Fibroblast of peridontal ligament (primary cell): ENCODE measurements at regions not wholly inside any gene's neighbourhood (a gene's known extent, or its start where the extent isn't known, plus 50 kb on each side); places are given as distances from the start of the nearest gene placed in this dataset.
"Not testable (repeated sequence)": the region's sequence is repeated elsewhere in the genome, so short reads cannot be mapped to it uniquely, and the experiment has no call there.

Experiments
- DNase-seq: peaks from one replicate; pipeline ENCODE4 v3.0.0-alpha.2; 2010; ENCODE audit errors: extremely low read depth

GRCh38 chr19:27972291-27973040 lies 1240.5 kb downstream of the UQCRFS1 start:
- no peak for DNase-seq

GRCh38 chr19:27971869-27972268 lies 1241.1 kb downstream of the UQCRFS1 start:
- no peak for DNase-seq

- no peak for DNase-seq
Observed at GRCh38 chr19:27971071-27971470, 1241.9 kb downstream of the UQCRFS1 start.

DNA sequence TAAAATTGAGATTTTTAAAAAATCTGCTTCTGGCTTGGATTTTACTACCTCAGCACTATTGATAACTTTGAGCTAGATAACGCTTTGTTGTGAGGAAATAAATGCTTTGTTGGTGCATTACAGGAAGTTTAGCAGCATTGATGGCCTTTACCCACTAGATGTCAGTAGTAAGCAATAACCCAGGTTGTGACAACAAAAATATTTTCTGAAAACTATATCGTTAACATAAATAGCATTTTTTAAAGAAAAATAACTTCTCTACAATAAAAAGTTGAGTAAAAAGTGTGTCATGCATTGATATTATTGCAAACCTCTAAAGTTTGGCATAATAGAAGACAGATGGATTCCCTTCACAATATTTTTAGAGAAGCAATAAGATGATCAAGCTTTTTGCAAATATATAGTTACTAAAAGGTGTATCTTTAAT lies 1246.5 kb downstream of the UQCRFS1 start:
- DNase-seq, result peak; percentile 19

DNA sequence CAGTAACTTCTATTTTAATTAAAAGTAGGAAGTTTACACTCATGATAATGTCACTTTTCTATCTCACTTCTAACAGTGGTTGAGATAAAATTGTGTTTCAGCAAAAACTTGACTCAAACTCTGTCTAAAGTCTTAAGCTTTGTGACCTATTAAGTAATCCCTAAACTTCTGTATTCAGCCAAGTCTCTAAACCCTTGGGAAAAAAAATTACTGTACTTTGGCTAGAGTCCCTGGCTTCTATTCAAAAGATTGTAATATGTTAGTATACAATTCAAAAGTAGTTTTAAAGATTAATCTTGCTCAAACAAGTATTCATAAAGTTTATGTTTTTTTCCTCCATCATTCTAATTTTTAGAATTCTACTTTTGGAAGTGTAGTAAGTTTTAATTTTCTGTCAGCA lies 1248.8 kb downstream of the UQCRFS1 start:
- DNase-seq, result no peak

DNA sequence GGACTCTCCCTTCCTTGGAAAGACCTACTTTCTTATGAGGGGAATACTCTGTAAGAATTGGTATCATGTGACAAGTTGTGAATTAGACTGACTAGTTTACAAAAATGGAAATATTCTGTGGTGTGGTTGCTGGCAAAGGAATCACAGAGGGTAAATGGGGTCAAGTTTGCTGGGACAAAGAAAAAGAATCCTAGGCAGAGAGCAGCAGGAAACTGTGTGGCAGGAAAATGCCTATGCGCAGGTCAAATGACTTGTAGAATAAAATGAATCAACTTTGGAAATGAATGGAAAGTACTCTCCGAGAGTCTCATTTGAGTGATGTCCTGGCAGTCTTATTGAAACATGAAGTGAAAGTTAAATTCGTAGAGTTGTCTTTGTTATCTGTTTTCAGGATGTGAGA lies 1250.7 kb downstream of the UQCRFS1 start:
- no peak for DNase-seq

DNA sequence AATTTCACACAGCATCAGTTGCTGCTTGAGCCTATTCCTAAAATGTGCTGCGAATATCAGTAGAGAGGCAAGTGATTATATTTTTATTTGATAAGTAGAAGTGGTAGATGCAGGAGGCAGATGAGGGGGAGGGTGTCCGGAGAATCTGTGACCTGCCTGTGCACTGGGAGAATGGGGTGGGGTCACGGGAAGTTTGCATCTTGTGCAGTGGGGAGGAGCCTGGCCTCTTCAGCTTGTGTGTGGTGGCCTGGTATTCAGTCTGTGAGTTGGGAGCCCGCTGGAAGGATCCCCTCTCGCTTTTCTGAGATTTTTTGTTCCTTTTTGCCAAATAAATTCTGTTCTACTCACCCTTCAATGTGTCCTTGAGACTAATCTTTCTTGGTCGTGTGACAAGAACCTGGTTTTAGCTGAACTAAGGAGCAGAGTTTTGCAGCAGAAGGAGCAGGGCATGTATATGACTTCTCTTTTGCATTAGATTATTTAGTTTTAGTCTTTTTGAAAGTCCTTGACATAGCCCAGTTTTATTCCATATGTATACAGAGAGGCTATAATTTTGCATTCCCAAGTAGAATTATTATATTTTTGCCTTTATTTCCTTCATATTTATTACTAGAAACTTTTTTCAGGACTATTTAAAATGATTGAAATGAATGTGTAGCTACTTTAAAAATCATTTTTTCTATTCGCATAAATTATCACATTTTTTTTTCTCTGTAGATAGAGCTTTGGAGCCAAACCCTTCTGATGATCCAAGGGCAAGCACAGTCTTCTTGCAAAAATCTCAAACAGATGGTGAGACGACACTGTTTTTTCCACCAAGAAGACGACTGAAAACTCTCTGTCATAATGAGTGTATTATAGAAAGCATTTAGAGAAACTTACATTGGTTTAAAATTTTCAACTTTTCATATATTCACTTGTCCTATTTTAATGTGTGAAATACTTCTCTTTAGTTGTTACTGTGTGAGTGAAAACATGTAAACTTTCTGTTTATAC lies 1257.2 kb downstream of the UQCRFS1 start:
- DNase-seq, result no peak

DNA sequence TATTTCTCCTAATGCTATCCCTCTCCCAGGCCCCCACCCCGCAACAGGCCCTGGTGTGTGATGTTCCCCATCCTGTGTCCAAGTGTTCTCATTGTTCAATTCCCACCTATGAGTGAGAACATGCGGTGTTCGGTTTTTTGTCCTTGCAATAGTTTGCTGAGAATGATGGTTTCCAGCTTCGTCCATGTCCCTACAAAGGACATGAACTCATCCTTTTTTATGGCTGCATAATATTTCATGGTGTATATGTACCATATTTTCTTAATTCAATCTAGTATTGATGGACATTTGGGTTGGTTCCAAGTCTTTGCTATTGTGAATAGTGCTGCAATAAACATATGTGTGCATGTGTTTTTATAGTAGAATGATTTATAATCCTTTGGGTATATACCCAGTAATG lies 1270.3 kb downstream of the UQCRFS1 start:
- DNase-seq, result not testable (repeated sequence)

DNA sequence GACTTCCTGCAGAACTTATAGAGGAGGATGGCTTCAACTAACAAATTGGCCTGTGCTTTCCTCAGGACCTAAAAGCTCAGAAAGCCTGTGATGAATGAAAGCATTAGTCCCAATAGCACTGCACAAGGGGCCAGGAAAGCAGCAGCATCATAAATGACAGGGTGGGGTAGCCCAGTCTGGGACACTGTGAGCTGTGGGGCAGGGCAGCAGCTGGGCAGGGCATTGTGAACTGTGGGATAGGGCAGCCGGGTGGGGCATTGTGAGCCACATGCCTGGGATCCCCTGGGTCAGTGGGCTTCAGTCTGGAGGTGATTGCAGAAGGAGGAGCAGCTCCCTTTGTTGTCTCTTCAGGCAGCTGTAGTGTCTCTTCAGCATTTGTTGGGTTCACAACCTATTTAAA lies 1276.8 kb downstream of the UQCRFS1 start:
- DNase-seq, result no peak

GRCh38 chr19:27935669-27936068 lies 1277.3 kb downstream of the UQCRFS1 start:
- no peak for DNase-seq

- no peak for DNase-seq
Observed at GRCh38 chr19:27929399-27929798, 1283.6 kb downstream of the UQCRFS1 start.

GRCh38 chr19:27925202-27925601 lies 1287.7 kb downstream of the UQCRFS1 start:
- DNase-seq, result no peak

- no peak for DNase-seq
Observed at GRCh38 chr19:27922970-27923369, 1290.0 kb downstream of the UQCRFS1 start.

- no peak for DNase-seq
Observed at GRCh38 chr19:27920774-27921173, 1292.2 kb downstream of the UQCRFS1 start.

GRCh38 chr19:27918818-27919217 lies 1294.1 kb downstream of the UQCRFS1 start:
- no peak for DNase-seq

DNA sequence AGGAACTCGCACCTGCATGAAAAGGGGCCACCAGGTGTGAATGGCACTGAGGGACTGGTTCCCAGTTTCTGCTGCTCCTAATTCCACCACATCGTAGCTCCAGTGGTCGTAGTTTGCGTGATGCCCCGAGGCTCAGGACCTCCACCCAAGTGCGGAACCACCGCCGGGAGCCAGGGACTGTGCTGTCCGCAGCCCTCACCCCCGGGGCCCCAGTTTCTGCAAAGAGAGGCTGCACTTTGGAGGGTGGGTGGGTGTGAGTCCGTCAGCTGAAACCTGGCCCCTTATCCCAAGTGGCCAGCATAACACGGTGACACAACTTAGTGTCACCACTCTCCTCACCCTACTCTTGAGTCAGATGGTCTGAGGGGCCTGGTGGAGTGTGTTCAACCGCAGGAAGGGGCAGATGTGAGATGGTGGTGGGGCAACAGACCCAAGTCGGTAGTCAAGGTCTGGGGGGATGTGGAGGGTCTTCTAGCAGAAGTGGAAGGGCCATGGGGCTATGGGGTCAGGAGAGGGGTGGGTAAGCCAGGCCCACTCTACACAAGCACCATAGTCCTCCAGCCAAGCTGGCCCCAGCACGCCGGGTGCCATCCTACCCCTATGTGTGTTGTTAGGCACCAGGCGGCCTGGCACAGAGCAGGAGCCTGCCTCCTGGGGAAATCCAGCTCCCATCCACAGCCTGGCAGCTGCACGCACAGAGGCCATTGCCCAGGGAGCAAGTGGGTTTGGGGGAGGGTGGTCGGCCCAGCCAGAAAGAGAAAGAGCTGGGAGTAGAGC lies 1301.6 kb downstream of the UQCRFS1 start:
- DNase-seq, result no peak

GRCh38 chr19:27909861-27910260 lies 1303.1 kb downstream of the UQCRFS1 start:
- no peak for DNase-seq

- no peak for DNase-seq
Observed at GRCh38 chr19:27909185-27909840, 1303.6 kb downstream of the UQCRFS1 start.

DNA sequence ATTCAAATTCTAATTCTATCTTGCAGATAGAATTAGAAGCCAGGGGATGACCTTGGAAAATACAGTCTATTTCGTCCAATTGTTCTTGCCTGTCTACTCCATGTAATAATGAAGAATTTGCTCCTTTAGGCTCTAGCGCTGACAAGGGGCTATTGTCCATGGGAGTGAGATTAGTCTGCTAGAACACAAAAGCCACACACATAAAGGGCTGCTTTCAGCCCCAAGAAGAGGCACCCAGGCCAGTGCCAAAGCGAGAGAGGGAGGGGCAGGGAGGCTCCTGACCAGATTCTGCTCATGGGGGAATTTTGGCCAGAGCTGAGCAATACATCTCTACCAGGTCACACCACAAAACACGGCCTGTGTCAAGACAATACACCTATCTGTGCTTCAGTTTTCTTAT lies 1306.9 kb downstream of the UQCRFS1 start:
- DNase-seq, result no peak

GRCh38 chr19:27905074-27905473 lies 1307.9 kb downstream of the UQCRFS1 start:
- no peak for DNase-seq

GRCh38 chr19:27901078-27901477 lies 1311.9 kb downstream of the UQCRFS1 start:
- DNase-seq, result no peak
